NOMO-1 (cell line): ENCODE measurements at regions not wholly inside any gene's neighbourhood (a gene's known extent, or its start where the extent isn't known, plus 50 kb on each side); places are given as distances from the start of the nearest gene placed in this dataset.

Experiments
- DNase-seq, 2 experiments: peaks; one replicate each; lab custom pipeline; 2025; ENCODE audit not compliant: unreplicated experiment in 2 of 2; lab: John Stamatoyannopoulos, UW

DNA sequence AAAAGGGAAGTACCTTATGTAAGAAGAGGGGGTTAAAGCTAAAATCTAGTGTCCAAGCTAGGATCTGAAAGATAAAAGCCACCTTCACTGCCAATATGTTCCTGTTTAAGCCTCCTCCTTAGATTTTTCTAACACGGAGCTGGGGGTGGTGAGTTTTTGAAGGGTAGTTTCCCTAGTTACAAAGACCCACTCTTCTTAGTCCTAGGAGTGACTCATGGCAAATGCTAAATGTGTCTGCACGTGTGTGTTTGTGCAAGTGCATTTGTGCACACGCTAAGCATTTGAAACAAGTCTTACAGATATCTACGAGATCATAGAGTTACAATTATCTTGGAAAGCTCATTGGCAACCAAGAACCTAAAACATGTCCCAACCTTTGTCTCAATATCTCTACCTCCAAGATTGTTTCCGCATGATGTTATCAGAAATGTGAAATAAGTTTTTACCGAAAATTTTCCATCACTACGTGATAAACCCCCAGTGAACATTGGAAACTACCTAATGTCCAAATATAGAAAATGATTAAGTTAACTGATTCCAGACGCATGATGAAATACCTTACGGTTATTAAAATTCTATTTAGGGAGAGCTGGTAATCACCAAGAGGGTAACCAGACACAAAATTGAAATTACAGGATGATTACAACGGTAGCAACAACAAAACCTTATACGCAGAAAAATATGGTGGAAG is 78.0 kb upstream of the HRH2 start:
- DNase-seq: peak in 1 of 2 experiments; percentile 60

DNA sequence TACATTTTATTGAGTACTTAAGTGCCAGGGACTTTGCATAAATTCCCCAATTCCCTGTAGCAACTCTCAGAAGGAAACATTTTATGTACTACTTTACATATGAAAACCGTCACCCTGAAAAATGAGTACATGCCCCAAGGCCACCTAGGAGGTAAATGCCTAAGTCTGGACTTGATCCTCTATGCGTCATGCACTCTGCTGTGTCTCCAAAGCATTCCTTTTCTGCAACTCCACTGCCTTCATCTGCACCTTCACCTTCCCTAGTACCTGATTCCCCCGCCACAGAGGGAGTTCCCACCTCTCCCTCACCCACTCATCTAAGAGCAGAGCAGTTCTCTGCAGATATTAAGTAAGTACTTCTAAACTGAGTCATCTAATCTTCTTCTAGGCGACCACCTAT is 75.2 kb upstream of the HRH2 start:
- DNase-seq: no peak

DNA sequence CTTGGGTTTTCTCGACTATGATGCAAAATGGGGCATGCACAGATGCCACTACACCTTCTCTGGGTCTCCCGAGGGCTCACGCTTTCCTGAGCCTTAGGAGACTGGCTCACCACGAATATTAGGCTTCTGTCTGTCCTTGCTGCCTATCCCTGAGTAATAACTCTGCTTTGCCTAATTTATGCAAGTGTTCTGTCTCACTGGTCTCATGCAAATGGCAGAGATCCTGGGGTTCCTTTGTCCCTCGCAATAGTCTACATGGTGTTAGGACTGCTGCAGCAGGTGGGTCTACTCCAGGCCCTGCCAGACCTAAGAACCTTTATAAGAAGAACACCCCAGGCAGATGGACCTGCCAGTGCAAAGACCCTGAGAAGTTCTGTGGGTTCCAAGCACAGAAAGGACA is 72.3 kb upstream of the HRH2 start:
- no peak for DNase-seq

DNA sequence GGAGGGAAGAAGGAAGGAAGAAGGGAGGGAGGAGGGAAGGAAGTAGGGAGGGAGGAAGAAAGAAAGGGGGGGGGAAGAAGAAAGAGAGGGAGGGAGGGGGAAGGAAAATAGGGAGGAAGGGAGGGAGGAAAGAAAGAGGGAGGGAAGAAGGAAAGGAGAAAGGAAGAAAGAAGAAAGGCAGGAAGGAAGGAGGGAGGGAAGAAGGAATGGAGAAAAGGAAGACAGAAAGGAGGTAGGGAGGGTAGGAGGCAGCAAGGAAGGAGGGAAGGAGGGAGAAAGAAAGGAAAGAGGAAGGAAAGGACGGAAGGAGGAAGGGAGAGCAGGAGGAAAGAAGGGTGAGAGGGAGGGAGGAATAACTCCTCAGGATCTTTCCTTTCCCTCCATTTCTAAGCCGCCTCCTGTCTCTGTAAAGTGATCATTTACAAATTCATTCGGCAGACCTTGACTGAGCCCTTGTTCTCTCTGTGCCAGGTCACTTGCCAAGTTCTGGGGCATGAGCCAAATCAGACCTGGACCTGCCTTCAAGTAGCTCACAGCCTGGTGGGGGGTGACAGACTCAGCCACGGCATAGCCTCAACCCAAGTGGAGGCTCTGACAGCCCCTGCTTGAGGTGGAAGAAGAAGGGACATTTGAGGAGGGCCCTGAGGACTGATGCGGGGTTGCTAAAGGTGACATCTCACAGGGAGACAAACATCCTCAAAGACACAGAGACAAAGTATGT is 69.0 kb upstream of the HRH2 start:
- no peak for DNase-seq

DNA sequence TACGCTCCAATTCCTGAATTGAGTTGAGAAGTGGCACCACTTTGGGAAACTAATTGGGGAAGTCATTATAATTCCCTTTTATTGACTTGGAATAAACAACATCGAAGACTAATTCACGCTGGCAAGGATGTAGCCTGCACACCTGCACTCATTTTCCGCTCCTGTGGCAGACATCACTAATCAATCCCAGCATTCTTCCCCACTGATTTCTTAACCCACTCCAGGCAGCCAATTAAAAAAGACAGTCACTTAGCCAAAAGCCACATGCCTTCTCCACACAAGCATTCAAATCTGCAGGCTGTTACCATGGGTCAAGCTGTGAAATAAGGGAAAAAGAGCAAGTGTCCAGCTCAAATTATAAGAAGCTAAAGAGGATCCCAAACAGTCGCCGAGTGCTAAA is 68.2 kb upstream of the HRH2 start:
- no peak for DNase-seq

DNA sequence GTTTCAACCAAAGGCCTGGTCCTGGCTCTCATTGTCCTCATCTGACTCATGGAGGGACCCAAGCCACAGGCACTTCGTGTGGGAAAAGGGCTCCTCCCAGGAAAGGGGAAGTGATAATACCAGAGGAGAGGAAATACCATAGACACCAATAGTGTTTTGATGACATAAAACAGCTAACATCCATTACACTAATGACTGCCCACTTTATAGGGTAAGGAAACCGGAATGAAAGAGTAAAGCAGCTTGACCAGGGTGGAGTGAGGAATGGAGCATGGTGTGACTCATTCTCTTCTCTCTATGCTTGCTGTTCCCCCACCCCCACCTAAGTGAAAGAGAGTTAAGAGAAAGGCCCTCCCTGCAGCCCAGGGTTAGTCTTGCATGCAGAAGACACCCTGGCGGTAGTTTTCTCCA is 67.4 kb upstream of the HRH2 start:
- DNase-seq: peak; percentile 60 to 87

DNA sequence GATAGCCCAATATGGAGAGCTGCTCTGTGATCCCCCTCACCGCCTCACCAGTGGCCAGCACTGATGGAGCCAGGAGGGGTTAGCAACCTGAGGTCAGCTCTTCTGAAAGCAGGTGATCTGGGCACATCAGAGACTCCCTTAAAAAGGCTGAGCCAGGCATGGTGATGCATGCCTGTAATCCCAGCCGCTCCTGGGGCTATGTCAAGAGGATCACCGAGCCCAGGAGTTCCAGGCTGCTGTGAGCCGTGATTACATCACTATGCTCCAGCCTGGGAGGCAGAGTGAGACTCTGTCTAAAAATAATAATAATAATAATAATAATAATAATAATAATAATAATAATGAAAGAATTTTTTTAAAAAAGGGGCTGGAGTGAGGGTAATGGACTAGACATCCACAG is 66.6 kb upstream of the HRH2 start:
- DNase-seq: no peak

DNA sequence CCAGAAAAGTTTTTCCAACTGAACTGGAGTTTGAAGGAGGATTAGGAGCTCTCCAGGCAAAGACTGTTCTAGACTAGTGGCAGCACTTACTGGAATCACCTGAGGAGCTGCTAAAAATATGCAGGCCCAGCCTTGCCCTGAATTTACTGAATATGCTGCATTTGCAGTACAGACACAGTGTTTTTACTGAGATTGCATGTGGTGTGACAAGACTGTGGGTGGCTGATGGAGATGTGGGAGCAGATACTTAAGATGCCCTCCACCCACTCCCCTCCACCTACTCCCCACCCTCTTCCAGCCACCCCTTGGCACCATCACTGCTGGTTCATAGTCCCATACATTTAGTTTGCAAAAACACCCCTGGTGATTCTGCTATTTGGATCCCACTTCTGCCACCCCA is 64.1 kb upstream of the HRH2 start:
- no peak for DNase-seq

DNA sequence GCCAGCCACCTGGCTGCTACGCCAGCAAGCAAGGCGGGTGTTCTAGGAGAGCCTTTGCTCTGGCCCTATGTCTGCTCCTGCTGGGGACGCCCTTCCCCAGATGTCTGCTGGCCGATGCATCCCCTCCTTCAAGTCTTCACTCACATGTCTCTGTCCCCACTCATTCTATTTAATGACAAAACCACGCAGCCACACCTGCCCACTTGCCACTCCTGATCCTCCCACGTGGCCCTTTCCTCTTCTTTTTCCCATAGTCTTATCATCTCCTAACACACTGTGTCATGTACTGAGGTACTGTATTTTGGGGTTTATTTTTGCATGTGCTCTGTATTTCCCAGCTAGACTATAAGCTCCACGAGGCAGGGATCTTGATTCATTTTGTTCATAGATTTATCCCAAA is 62.0 kb upstream of the HRH2 start:
- no peak for DNase-seq

DNA sequence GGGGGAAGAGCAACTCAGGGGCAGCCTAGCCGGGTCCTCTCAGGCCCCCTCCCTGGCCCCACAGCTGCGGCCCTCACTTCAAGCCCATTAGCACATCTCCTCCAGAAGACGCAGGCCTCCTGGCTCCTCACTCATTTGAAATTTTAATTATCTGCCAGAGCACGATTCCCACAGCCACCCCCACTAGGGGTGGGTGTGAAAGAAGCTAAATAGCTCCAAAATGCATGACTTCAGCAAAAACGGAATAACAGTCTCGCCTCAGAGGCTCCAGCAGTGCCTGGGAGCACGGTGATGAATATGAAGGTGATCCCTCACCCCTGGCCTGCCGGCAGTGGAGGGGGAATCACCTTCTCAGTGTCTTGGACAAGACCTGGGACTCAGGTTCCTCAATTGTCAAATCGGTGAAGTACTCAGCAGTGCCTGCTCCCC is 61.1 kb upstream of the HRH2 start:
- DNase-seq: no peak

DNA sequence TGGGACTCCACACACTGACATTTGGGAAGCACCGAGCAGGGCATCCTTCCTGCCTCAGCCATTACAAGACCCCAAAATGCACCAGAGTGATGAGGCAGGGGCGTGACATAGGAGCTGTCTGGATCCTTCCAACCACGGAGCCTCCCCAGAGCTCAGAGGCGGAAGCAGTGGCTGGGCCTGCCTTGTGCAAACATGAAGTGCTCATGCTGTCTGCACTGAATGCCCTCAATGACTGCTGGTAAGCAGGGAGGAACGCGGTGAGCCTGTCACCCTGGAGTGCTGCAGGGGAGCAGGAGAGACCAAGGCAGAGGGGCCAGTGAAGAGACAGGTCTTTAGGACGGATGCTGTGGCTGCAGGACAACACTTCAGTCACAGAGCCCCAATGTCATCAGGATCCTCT is 60.2 kb upstream of the HRH2 start:
- DNase-seq: no peak

DNA sequence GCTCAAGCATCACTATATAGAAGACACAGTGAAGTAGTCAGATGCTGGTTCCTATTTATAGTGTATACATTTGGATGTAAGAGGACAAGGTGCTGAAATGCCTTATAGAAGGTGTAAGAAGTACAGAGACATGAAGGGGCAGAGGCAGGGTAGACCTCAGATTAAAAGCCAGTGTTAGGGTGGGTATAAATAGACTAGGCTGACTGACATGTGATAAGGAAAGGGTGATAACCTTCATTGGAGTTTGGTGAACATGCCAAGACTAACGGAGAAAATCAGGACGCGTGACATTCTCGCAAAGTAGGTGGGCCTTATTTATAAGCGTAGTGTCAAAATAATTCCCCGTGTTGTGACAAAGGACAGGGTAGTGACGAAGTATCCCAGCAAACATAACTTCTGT is 59.1 kb upstream of the HRH2 start:
- DNase-seq: no peak

DNA sequence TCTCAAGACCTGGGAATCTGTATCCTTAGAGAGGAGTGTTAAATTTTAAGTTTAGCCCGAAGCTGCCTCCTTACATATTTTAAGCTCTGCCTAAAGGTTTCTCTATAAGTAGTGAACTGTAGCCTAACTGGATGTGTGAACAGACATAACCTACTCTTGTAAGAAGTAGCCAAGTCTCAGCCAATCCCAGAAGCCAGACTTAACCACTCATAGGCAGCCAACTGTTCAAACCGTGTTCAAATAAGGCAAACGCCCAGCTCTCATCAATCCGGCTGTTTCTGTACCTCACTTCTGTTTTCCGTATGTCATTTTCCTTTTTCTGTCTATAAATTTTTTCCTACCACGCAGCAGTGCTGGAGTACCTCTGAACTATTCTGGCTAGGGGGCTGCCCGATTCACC is 58.7 kb upstream of the HRH2 start:
- DNase-seq: peak in 1 of 2 experiments; percentile 4

DNA sequence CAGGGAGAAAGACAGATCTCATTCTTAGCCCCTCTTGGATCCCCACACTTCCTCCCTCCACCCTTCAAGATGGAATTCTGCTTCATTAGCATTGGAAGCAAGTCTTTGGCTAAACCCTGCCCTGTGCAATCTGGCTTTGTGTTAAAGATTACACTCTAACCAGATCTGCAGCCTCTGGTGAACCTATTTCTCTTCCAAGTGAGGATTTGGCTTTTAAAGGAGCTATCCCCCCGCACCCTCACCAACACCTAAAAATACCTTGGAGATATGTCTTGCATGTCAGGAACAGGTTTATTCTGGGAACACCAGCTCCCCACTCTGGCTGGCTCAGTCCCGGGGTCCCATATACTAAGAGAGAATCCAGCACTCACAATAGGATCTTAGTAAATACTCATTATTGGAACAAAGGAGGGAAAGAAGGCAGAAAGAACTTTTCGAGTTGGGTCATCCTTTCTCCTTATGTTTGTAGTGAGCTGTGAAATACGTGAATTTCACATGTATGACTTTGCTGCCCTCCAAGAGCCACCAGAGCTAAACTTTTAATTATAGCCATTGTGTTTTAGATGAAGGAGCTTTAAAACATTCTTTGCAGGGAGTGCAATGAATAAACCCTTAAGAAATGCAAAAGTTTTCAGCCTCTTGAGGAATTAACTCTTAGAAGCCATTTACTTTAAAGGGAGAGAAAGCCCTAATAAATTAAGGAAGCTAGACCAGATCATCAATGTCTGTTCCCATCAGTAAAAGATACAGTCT is 53.7 kb upstream of the HRH2 start:
- DNase-seq: no peak

DNA sequence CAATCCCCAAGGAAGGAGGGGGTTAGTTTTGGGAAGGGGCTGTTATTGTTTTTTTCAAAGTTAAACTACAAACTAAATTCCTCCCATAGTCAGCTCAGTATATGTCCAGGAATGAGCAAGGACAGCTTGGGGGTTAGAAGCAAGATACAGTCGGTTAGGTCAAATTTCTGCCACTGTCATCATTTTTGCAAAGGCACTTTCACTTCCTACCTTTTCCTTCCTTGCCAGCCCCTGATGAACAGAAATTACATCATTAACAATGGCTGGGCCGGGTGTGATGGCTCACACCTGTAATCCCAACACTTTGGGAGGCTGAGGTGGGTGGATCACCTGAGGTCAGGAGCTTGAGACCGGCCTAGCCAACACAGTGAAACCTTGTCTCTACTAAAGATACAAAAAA is 51.5 kb upstream of the HRH2 start:
- DNase-seq: peak; percentile 24 to 51
